Breast epithelium (tissue), 3 donors: ENCODE measurements at regions not wholly inside any gene's neighbourhood (a gene's known extent, or its start where the extent isn't known, plus 50 kb on each side); places are given as distances from the start of the nearest gene placed in this dataset.

ENCODE experiments used
- POLR2A ChIP-seq: fragments of 450-650 bp; IDR thresholded peaks from one replicate; pipeline ENCODE4 v1.6.1; 2016; ENCODE audit warnings: antibody characterized with exemption, mild to moderate bottlenecking, moderate library complexity
- TF ChIP-seq, protein P1 (sequence below), 3 donors: fragments of 450-650 bp; IDR thresholded peaks; one replicate each; pipeline ENCODE4 v1.5.1; 2016 to 2017; ENCODE audit warnings: antibody characterized with exemption in 3 of 3, mild to moderate bottlenecking in 3 of 3, moderate library complexity in 3 of 3

DNA sequence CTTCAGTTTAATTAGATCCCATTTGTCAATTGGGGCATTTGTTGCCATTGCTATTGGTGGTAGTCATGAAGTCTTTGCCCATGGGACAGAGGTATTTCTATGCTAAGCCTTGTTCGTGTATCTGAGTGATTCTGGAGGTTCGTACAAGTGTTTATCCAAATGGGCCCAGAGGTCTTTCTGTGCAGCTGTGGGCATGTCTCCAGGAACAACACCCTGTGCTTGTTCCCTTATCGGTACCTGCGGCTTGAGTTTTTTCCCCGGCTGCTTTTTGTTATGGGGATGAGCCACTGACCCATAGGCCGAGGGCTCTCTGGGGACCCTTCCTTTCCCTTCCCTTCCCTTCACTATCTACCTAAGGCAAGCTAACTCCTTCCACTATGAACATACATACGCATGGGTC, 81.4 kb upstream of the WDR1 start:
- TF ChIP-seq, protein P1, sequence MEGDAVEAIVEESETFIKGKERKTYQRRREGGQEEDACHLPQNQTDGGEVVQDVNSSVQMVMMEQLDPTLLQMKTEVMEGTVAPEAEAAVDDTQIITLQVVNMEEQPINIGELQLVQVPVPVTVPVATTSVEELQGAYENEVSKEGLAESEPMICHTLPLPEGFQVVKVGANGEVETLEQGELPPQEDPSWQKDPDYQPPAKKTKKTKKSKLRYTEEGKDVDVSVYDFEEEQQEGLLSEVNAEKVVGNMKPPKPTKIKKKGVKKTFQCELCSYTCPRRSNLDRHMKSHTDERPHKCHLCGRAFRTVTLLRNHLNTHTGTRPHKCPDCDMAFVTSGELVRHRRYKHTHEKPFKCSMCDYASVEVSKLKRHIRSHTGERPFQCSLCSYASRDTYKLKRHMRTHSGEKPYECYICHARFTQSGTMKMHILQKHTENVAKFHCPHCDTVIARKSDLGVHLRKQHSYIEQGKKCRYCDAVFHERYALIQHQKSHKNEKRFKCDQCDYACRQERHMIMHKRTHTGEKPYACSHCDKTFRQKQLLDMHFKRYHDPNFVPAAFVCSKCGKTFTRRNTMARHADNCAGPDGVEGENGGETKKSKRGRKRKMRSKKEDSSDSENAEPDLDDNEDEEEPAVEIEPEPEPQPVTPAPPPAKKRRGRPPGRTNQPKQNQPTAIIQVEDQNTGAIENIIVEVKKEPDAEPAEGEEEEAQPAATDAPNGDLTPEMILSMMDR (IDR thresholded peaks at IDR 0.05) = no peak
- TF ChIP-seq POLR2A = no peak
